ENCODE measurements at regions not wholly inside any gene's neighbourhood (a gene's known extent, or its start where the extent isn't known, plus 50 kb on each side); places are given as distances from the start of the nearest gene placed in this dataset.

DNA sequence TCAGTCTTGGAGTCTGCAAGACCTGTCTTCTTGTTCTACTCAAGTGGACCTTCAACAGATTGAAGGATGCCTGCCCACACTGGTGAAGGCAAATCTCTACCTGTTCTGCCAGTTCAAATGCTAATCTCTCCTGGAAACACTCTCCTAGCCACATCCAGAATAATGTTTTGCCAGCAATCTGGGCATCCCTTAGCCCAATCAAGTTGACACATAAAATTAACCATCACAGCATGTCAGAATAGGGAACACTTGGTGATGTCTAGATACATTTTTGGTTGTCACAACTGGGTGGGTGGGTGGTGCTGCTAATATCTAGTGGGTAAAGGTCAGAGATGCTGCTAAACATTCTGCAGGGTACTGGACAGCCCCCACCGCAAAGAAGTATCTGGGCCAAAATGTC is 744.9 kb upstream of the SOX9 start:
- H3K4me1 ChIP-seq (ENCODE audit: insufficient read depth, low read length, poor library complexity, severe bottlenecking): no peaks in the 10 kb centered on the region
- TF ChIP-seq, protein P1, sequence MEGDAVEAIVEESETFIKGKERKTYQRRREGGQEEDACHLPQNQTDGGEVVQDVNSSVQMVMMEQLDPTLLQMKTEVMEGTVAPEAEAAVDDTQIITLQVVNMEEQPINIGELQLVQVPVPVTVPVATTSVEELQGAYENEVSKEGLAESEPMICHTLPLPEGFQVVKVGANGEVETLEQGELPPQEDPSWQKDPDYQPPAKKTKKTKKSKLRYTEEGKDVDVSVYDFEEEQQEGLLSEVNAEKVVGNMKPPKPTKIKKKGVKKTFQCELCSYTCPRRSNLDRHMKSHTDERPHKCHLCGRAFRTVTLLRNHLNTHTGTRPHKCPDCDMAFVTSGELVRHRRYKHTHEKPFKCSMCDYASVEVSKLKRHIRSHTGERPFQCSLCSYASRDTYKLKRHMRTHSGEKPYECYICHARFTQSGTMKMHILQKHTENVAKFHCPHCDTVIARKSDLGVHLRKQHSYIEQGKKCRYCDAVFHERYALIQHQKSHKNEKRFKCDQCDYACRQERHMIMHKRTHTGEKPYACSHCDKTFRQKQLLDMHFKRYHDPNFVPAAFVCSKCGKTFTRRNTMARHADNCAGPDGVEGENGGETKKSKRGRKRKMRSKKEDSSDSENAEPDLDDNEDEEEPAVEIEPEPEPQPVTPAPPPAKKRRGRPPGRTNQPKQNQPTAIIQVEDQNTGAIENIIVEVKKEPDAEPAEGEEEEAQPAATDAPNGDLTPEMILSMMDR (conservative IDR thresholded peaks at IDR 0.05; ENCODE audit: low read depth, low read length): no peak
- no peak for TF ChIP-seq EZH2 (IDR thresholded peaks at IDR 0.05; ENCODE audit: borderline replicate concordance, low read depth, low read length, poor library complexity, severe bottlenecking)
- no TSS peak for BruUV-seq (replicated peaks)
- H3K27me3 ChIP-seq (replicated peaks; ENCODE audit: insufficient read depth, low read depth, low read length, poor library complexity): no peaks in the 10 kb centered on the region
- intact Hi-C loops (cut with micrococcal nuclease; ENCODE audit: unreplicated experiment): no loop called here
- no peak overlapping the region for H3K4me3 ChIP-seq (ENCODE audit: low read depth, low read length, poor library complexity, severe bottlenecking)
- no peak overlapping the region for H3K27ac ChIP-seq (ENCODE audit: low read depth, low read length, poor library complexity, severe bottlenecking)
- CTCF ChIA-PET: no interaction called here
- no peaks in the 10 kb centered on the region for H3K9me3 ChIP-seq (ENCODE audit: low read depth, low read length, poor library complexity, severe bottlenecking)
- POLR2A ChIA-PET (ENCODE audit: low non-redundant PET): no interaction called here
- H3K36me3 ChIP-seq (ENCODE audit: insufficient read depth, low read length, poor library complexity, severe bottlenecking): no peaks in the 10 kb centered on the region
- no peak for DNase-seq (ENCODE audit: low spot score)

DNA sequence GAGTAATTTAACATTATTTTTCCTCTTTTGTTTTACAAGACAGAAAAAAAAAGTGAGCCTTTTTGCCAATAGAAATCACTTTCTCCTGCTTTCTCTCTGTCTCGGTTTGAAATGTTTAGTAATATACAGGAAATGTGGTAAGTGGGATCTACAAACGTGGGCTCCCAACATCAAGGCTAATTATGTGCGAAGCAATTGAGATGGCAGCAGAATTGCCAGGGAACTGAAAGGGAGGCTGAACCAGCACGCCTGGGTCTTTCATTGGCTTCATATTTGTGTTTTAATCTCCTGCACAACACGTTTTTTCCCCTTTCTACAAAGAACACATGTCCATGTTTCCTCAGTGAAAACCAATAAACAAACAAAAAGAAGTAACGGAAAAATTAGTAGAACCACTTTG is 743.9 kb upstream of the SOX9 start:
- POLR2A ChIA-PET (ENCODE audit: low non-redundant PET): no interaction called here
- H3K27ac ChIP-seq (ENCODE audit: low read depth, low read length, poor library complexity, severe bottlenecking): no peak overlapping the region
- no peak for DNase-seq (ENCODE audit: low spot score)

DNA sequence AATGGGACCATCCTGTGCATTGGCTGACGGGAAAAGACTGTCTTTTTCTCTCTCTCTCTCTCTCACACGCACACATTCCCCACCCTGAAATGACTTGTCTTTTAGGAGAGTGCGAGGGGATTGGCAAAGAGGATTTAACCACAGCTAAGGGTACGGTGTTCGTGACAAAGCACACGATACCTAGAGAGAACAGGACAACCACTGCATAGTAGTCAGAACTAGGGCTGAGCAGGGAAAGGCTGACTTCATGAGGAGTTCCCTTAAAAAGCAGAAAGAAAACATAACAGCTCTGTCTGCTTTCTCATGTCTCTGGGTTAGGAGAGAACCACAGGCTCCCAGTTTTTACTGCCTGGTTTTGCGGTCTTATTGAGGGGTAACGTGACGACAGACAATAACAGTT is 742.8 kb upstream of the SOX9 start:
- CTCF ChIA-PET: no interaction called here

More for the DNA sequence above, 743.9 kb upstream of the SOX9 start:
- TF ChIP-seq EZH2 (IDR thresholded peaks at IDR 0.05; ENCODE audit: borderline replicate concordance, low read depth, low read length, poor library complexity, severe bottlenecking): no peak
- TF ChIP-seq, protein P1 (conservative IDR thresholded peaks at IDR 0.05; ENCODE audit: low read depth, low read length): no peak
- H3K36me3 ChIP-seq (ENCODE audit: insufficient read depth, low read length, poor library complexity, severe bottlenecking): no peaks in the 10 kb centered on the region
- no peaks in the 10 kb centered on the region for H3K9me3 ChIP-seq (ENCODE audit: low read depth, low read length, poor library complexity, severe bottlenecking)
- no peaks in the 10 kb centered on the region for H3K4me1 ChIP-seq (ENCODE audit: insufficient read depth, low read length, poor library complexity, severe bottlenecking)
- BruUV-seq (replicated peaks): no TSS peak
- CTCF ChIA-PET: interaction anchor here (0.5 kb wide), 1 partner anchor 79 kb away, joined by 7 read pairs; no protein-coding TSS in a partner anchor
- intact Hi-C loops (cut with micrococcal nuclease; ENCODE audit: unreplicated experiment): no loop called here
- H3K4me3 ChIP-seq (ENCODE audit: low read depth, low read length, poor library complexity, severe bottlenecking): no peak overlapping the region
- no peaks in the 10 kb centered on the region for H3K27me3 ChIP-seq (replicated peaks; ENCODE audit: insufficient read depth, low read depth, low read length, poor library complexity)

More for the DNA sequence above, 742.8 kb upstream of the SOX9 start:
- Histone ChIP-seq H3K36me3 (ENCODE audit: insufficient read depth, low read length, poor library complexity, severe bottlenecking) (no peaks in the 10 kb centered on the region), H3K4me1 (ENCODE audit: insufficient read depth, low read length, poor library complexity, severe bottlenecking) (no peaks in the 10 kb centered on the region), H3K27ac (ENCODE audit: low read depth, low read length, poor library complexity, severe bottlenecking) (no peak overlapping the region), H3K27me3 (replicated peaks; ENCODE audit: insufficient read depth, low read depth, low read length, poor library complexity) (no peaks in the 10 kb centered on the region), H3K4me3 (ENCODE audit: low read depth, low read length, poor library complexity, severe bottlenecking) (no peak overlapping the region), H3K9me3 (ENCODE audit: low read depth, low read length, poor library complexity, severe bottlenecking) (no peaks in the 10 kb centered on the region)
- no peak for TF ChIP-seq EZH2 (IDR thresholded peaks at IDR 0.05; ENCODE audit: borderline replicate concordance, low read depth, low read length, poor library complexity, severe bottlenecking)
- TF ChIP-seq, protein P1 (conservative IDR thresholded peaks at IDR 0.05; ENCODE audit: low read depth, low read length): no peak
- intact Hi-C loops (cut with micrococcal nuclease; ENCODE audit: unreplicated experiment): no loop called here
- no peak for DNase-seq (ENCODE audit: low spot score)
- no TSS peak for BruUV-seq (replicated peaks)
- POLR2A ChIA-PET (ENCODE audit: low non-redundant PET): no interaction called here
